Endothelial cell of hepatic sinusoid (primary cell): ENCODE measurements at regions not wholly inside any gene's neighbourhood (a gene's known extent, or its start where the extent isn't known, plus 50 kb on each side); places are given as distances from the start of the nearest gene placed in this dataset.
"Not testable (repeated sequence)": the region's sequence is repeated elsewhere in the genome, so short reads cannot be mapped to it uniquely, and the experiment has no call there.

Source experiments
- in situ Hi-C: cut with HindIII; loops from 2 replicates; pipeline ENCODE4 v1.10.0; 2017; ENCODE audit warnings: low sequenced_read_pairs

DNA sequence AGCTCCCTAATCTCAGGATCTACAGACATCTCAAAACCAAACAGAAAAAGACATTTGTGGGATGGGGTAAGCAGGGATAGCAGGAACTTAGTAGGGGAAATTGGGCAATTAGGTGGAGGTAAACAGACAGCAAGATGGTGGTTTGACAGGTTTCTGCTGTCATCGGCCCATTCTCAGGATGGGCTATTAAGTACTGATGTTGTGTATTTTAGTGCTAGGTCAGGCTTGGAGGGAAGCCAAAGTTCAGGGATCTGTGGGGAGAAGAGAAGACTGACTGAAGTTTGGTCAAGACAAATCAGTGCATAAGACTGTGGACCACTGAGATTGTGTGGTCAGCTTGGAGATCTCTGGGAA, 96.8 kb upstream of the THUMPD2 start:
- in situ Hi-C loops: no loop called here

DNA sequence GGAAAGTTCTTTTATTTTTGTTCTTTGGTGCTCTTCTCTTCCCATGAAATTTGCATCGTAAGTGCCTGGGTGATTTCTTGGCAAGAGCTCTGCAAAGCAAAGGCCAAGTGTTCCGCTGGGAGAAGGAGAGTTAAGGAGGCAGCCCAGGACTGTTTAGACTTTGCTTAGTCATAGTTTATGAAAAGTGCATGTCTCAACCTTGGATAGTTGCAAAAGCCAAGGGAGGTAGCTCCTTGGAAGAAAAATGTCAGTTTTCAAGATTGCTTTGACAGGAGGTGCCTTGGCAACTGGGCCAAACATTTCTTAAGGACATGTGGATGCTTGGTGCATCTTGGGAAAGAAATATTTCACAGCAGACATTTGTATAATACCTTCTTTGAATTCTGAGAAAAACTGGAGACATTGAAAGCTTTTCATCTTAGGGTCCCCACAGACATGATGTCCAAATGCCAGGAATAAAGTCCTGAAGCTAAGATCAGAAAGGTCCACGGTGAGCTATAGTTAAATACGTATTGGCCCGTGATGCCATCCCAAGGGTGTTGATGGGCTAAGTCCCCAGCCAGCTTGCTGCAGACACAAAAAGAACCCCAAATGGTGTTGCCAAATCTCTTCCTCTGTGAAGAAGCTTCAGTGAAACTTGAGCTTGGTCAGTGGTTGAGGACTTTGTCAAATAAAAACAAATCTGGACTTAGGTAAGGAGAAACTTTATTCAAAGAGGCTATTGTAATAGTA, 96.3 kb upstream of the THUMPD2 start:
- in situ Hi-C loops: no loop called here

DNA sequence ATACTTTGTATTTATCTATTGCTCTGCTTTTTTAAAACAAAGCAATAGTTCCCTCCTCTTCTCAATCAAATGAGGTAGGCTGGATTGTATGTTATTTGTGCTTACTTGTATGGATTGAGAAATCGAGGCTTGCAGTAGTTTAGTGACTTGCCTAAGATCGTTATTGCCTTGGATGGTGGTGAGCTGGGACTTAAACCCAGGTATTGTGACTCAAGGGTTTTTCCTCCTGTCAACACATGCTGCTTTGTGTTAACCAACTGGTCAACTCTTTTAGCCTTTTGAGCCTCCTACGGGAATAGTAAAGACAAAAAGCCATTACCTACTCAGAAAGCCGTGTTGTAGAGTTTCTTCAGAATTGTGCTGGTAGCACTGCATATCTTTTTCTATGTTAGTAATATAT, 95.2 kb upstream of the THUMPD2 start:
- in situ Hi-C loops: no loop called here

DNA sequence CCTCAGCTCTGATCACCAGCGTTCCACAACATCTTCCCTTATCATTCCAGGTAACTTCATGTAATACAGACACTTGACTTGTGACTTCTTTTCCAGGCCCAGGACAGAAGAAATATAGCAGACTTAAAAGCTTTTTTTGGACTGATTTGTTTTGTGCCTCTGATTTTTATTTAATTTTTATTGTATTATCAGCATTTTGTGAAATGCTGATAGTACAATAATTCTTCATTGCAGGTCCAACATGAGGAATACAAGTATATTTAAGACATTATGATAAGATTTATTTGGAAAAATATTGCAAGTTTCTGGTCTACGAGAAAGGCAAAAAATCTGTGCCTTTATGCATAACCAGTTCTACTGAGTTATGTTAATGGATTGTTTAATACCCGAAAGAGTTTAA, 94.5 kb upstream of the THUMPD2 start:
- in situ Hi-C loops: no loop called here

DNA sequence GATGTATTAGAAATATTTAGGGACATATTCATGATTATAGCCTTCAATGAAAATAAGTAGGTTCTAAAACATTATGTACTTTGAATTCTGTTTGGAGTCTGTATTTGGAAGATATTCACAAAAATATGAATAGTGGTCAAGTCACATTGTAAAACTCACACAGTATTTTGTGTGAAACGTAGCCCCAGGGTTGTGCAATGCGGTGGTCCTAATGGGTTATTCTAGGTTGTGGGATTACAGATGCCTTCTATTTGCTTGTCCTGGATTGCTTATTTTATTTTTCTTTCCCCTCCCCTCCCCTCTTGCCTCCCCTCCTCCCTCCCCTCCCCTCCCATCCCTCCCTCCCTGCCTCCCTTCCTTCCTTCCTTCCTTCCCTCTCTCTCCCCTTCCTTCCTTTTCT, 93.7 kb upstream of the THUMPD2 start:
- in situ Hi-C loops: no loop called here

DNA sequence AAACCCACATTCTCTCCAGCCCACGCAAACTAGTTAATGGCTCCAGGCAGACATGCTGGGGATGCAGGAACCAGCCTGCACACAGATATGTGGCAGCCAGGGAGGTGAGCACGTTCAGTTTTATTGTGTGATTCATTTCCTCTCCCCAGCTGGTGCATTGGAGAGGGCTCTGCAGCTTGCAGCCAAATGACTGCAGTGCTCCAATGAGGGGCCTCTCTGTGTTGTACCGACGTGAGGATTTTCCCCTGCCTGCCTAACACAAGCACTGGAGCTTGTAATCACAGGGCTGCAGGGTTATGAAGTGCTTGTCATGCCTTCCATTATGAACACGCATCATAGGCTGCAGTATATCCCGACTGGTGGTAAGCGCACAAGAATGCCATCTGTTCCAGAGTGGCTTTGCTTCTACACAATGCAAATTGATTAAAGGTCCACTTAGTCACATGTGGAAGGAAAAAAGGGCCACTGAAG, 92.3 kb upstream of the THUMPD2 start:
- in situ Hi-C loops: no loop called here

DNA sequence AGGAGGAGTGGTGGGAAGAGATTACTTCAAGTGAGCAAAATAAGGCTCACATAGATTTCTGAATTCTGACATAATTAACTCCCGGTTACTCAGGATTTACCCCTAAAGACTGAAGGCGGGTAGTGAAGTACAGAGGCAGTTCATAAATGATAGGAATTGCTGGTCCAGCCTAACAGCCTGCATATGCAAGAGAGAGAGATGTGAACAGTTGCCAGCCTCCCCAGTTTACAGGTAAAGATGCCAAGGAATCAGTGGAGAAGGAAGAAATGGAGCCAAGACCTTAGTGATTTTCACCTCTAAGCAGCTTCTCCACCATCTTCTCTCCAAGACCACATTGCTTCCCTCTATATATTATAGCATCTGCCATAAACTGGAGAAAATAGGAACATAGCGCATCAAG, 91.8 kb upstream of the THUMPD2 start:
- in situ Hi-C loops: no loop called here

DNA sequence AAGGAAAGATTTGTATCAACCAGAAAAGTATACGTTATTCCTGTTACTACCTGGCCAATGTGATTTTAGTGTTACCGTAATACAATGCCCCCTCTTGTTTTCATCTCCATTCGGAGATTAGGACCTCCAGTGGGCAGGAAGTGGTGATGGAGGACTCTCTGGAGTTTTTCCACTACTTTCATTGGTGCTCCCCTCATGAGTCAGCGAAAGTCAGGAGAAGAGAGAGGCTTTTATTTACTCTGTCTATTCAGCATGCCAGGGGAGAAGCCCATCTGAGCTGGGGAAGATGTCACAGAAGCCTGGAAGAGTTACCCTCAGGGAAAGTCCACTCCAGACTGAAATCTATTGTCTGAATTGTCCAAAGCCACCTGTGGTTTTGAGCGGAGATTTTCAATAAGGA, 88.2 kb upstream of the THUMPD2 start:
- in situ Hi-C loops: no loop called here

DNA sequence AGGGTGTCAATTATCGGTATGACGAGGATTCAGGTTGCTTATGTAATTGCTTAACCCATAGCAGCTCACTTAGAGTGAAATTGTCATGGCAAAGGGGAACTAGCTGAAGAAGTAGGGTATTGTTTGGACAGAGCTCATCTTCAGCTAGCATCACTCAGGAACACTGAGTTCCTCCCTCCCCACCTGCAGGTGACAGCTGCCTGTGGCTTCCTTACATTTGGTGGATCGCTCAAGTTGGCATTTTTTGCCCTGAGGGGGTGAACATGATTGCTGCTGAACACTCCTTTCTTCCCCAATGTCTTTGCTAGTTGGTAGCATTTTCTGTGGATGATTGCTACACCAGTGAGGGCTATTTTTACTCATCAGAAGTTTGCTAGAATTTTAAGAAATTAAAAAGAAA, 86.7 kb upstream of the THUMPD2 start:
- in situ Hi-C loops: no loop called here

DNA sequence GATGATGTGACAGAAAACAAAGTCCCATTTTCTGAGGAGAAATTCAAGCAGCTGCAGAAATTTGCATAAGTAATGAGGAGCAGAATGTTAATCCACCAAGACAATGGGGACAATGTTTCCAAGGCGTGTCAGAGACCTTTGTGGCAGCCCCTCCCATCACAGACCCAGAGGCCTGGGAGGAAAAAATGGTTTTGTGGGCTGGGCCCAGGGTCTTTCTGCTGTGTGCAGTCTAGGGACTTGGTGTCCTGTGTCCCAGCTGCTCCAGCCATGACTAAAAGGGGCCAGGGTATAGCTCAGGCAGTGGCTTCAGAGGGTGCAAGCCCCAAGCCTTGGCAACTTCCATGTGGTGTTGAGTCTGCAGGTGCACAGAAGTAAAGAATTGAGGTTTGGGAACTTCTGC, 84.6 kb upstream of the THUMPD2 start:
- in situ Hi-C loops: not testable (repeated sequence)

DNA sequence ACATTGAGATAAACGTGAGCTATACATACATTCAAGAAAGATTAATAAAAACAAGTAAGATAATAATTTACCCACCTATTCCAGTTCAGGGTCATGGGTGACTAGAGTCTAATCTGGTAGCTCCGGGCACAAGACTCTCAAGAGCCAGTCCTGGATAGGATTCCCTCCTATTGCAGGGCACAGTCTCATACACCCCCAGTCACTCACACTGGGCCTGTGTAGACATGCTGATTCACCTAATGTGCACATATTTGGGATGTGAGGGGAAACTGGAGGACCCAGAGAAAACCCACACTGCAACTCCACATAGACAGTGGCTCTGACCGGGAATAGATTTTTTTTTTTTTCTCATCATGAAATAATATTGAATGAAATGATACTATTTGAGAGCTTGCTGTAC, 81.5 kb upstream of the THUMPD2 start:
- in situ Hi-C loops: no loop called here

DNA sequence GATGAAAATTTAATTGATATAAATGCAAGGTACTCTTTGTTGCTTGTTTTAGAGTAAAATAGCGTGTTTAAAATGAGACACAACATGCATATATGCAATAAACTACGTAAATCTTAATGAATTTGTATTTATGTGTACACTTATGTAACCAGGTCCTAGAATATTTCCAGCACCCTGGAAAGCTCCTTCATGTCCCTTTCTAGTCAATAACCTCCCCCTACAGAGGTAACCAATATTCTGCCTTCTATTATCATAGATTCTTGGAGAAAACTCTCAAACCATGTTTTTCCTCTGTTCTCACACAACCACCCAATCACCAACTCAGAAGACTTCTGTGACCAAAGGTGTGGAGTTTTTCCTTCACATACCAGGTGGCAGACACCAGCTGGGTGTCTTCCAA, 79.6 kb upstream of the THUMPD2 start:
- in situ Hi-C loops: no loop called here

DNA sequence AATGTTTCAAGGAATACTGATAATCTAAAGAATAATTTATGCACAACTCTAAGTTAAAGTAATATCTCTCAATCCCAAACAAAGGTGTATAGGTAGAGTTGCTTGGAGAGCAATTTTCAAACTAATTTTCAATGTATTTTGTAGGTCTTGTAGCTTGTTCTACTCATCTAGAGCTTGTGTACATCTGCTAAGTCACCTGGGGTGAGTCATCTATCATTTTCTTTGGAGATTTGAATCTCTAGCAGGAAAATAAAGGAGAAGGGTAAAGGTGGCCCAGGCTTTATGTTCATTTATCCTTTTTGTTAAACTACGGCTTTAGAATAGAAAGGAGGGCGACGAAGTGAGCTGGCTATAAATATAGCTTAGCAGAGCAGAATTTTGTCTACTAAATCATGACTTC, 76.8 kb upstream of the THUMPD2 start:
- in situ Hi-C loops: no loop called here

DNA sequence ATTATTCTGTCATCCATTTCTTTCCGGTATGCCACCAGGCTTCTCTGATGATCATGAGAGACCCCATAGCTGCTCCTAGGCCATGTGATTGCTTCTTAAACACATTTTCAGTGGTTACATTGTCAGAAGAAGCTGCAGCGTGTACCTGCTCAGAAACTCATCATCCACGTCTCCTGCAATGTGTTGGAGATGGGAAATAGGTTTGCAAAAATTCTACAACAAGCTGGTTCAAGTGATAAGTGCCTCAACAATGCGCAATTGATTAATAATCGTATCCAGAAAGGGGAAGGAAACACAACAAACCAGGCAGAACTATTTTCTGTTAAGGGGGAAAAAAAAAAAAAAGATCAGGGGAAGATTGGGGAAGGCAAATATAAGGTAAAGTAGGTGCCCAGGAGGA, 75.7 kb upstream of the THUMPD2 start:
- in situ Hi-C loops: no loop called here

DNA sequence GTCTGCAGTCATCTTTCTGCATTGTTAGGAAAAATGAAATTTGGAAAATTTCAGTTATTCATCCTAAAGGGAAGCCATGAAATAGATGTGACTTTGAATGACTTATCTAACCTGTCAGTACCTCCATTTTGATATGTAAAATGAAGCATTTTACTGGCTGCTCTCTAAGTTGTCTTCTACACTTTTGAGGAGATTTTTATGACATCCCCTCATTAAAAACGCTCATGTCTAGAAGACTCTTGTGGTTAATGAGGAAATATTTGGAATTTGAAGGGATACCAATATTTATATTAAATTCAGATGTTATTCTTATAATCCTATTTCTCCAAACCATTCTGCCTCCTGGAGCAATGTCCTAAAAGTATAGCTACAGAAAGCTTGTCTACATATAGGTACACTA, 73.8 kb upstream of the THUMPD2 start:
- in situ Hi-C loops: no loop called here

DNA sequence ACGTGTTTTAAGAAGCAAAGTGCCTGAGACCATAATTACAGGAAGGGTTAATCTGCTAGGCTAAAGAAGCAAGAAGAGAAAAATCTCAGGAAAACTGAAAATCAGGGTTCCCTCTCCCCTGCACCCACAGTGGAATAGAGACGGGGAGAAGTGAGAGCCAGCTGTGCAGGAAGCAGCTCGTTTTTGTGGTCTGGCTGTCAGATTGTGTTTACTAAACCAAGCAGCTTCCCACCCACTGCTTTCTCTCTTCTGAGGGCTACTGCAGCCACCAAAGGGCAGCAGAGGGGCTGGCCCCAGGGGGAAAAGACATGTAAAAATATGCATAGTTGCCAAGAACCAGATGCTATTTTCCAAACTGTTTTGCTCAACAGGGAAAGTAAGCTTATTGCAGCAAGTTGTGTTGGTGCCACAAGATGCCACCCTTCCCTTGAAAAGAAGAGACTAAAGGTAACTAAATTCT, 72.6 kb upstream of the THUMPD2 start:
- in situ Hi-C loops: no loop called here

DNA sequence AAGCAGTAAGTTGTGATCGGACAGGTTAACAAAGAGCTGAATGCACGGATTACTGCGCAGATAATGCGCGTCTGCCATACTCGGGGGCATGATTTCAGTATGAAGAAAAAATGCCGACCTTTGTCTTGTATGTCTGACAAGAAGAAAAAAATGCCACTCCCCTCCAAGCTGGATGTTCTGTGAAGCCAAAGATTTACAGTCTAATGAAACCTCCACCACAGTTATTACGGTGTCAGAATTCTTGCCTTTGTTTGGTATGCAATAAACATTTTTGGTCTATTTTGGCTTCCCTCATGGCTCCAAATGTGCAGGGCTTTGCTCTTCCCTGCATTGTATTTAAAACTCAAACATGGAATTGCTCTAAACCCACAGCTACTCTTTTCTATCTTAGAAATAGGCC, 72.2 kb upstream of the THUMPD2 start:
- in situ Hi-C loops: no loop called here

DNA sequence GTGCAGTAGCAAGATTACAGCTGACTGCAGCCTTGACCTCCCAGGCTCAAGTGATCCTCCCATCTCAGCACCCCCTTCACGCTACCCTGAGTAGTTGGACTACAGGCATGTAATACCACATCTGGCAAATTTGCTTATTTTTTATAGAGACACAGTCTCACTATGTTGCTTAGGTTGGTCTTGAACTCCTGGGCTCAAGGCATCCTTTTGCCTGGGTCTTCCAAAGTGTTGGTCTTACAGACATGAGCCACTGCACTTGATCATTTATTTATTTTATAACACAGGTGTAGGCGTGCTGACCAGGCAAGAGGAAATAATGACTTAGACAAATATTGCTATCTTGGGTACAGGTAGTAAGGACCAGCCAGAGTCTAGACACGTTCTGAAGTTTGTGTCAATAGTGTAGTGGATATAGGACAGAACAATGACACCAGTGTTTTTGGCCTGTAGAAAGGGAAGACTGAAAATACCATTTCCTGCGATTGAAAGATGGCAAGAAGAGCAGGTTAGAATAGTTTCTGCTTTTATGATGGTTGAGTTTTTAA, 71.0 kb upstream of the THUMPD2 start:
- in situ Hi-C loops: no loop called here

DNA sequence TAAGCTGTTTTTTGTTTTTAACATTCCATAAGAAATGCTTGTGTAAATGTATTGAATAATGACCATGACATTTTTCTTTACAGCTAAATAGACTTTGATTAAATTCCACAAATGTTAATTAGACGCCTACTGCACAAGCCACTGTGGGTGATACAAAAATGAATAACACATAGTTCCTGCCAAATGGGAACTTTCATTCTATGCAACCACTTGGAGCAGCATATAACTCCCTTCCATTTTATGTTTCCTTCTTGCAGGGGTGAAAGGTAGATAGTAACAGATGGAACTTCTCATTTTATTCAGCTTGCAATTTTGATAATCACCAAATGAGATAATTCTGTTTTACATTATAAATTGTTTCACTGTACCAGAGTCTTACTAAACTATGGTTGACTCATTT, 70.0 kb upstream of the THUMPD2 start:
- in situ Hi-C loops: no loop called here

DNA sequence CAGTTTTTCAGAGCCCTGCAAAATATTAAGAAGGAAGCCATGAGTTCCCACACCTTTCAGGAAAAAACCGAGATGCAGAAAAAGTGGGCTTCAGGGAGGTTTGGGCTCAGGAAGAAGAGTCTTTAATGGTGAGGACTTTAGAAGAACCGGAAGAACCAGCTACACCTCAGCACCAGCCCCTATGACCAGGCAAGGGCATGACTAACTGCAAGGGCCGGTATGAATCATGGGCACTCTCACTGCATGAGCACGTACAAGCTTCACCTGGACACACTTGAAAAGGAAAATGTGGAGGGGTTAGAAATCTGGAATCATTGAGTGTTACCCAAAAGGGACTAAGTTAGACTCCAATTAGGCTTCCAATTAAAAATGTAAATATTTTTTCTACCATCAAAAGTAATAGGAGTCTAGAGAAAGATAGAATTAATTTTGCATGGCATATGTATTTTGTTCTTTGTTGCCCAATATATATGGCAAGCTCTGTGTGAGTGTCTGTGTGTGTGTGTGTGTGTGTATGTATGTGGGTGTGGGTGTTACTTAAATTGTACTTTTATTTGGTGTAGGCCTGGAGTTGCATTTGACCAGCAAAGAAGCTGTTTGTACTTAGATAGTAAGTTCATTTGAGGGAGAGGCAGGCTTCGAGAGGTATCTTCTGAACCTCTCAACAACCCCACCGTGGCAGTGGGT, 66.5 kb upstream of the THUMPD2 start:
- in situ Hi-C loops: no loop called here

DNA sequence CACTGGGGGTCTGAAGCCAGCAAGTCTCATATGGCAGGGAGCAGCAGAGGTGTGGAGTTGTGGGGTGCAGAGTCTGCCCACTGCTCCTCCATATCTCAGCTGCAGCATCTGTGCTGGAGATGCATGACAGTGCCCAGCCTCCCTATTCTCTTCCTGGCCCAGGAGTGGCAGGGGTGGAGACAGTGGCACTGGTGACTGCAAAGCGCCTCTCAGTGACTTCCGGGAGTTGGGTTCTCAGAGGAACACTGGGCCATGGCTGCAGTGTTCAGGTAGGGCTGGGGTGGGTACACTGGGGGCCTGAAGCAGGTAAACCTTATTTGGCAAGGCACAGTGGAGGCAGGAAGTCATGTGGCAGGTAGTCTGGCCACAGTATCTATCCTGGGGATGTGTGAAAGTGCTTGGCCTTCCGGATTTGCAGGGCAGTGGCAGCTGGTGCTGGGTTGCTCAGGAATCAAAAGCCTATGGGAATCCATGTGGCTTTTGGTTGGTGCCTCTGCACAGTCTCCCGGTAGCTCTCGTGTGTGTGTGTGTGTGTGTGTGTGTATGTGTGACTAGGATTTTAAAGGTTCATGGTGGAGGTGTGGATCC, 60.3 kb upstream of the THUMPD2 start:
- in situ Hi-C loops: loop anchor here (5.0 kb wide), 1 partner anchor 48 kb away; no protein-coding TSS in a partner anchor

DNA sequence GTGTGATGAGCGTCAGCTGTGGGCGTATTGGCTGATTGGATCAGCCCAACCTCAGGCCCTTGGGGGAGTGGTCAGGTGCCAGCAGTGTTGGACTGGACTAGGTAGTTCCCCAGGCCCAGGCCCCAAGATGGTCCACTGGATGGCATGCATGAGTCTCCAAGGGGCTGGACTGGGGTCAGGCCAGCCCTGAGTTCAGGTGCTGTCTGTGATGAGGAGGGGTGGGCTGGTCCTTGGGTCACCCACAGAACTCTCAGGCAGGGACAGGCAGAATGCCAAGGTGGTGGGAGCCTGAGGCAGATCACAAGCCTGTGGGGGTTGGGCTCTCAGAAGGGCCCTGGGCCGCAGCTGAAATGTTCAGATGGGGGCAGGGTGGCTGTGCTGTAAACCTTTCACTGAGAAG, 59.5 kb upstream of the THUMPD2 start:
- in situ Hi-C loops: loop anchor here (5.0 kb wide), 1 partner anchor 49 kb away; no protein-coding TSS in a partner anchor
